Amniotic epithelial cell (primary cell): ENCODE measurements at regions not wholly inside any gene's neighbourhood (a gene's known extent, or its start where the extent isn't known, plus 50 kb on each side); places are given as distances from the start of the nearest gene placed in this dataset.

Source experiments
- DNase-seq: peaks from one replicate; pipeline ENCODE4 v3.0.0-alpha.2; 2010; ENCODE audit warnings: low read depth

DNA sequence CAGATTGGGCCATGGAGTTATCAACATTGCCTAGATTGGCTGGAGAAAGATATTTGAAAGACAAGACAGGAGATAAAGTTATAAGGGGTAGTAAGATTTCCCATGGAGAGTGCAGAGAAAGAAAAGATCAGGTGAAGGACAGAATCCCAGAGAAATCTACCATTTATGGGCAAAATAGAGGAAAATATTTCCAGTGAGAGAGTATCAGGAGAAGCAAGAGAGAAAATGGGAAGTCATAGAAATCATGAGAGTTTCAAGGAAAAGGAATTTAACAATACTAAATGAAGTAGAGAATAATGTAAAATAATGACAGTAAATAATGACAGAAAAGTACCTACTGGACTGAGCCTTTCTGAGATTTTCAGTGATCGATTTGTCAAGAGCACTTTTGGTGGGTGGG lies 447.6 kb upstream of the CHST9 start:
- no peak for DNase-seq

DNA sequence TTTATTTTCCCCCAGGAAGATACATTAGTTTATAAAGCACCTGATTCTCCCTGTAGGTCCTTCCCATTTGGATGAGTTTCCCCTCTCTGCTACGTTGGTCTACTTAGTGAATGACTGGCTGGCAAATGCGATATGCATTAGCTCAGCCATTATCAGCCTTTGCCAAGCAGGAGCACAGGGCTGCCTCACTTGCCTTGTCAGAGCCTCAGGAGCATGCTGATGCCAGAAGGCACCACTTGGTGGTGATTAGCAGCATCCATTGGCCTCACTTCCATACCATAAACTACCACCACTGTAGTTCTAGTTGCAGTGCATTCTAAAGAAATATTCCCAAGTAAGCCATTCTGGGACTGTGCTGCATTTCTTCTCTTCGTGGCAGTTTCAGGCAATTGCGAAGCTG lies 442.8 kb upstream of the CHST9 start:
- no peak for DNase-seq

DNA sequence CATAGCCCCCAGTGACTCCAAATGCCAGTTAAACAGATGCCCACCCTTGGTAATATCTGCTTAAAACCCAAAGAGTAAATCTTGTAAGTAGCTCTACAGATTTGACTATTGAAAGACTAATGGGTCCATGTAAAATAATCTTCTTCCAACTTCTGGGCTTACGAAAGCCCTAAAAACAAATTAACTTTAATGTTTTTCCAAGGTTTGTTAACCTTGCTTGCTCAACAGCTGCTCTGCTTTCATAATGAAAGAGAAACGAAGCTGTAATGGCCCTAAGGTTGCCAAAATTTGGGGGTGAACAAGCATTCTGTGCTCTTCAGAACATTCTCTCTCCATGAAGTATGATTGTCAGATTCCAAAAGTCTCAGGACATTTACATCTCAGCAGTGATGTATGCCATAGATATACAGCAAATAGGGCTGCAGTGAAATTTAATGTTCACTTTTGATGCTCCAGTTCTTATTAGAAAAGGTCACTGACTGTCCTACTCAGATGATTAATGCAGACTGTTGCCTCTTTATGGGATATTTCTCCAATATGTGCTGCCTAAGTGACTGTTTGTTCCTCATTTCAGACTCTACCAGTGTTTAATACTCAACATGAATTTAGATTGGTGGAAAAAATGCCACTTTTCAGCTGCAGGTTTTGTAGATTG lies 436.3 kb upstream of the CHST9 start:
- DNase-seq = no peak

DNA sequence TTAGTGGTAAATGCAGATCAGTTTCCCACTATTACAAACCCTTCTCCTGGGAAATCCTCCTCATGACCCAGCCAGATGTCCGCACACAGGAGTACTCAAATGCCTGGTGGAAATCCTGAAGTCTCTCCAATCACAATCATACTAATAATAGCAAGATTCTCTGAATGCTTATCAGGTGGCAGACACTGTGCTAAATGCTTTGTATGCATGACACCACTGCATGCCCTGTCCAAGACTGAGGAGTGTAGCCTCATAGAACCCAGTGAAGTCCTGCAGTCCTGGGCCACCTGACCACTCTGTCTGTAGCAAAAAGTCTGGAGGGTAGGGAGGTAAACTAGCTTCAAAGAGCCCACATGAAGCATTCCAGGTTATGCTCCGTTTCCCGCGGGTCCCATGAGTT lies 434.8 kb upstream of the CHST9 start:
- DNase-seq = no peak

DNA sequence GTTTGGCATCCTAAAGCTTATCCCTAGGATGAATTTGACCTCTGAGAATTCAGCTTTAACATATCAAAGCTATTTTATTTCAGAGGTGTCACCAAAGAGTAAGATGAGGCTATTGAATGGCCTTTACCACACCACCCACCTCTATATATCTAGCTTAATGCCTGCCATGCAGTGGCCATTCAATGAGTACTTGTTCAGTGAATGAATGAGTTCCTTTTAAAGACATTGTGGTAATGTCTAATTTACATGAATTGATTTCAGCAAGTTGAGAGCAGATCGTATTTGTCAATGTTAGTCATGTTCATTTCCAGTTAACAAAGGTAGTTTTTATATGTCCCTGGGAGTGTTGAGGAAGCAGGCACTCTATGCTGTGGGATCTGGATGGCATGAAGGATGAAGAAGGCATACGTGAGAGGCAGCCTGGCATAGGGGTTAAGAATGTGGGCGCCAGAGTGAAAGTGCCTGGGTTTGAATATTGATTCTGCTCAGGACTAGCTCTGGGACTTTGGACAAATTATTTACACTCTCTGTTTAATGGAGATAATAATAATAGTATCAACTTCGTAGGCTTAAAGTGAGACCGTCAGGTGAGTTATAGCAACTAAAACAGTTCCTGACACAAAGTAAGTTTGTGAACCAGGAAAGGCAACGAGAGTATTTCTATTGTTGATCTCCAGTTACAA lies 434.1 kb upstream of the CHST9 start:
- no peak for DNase-seq

DNA sequence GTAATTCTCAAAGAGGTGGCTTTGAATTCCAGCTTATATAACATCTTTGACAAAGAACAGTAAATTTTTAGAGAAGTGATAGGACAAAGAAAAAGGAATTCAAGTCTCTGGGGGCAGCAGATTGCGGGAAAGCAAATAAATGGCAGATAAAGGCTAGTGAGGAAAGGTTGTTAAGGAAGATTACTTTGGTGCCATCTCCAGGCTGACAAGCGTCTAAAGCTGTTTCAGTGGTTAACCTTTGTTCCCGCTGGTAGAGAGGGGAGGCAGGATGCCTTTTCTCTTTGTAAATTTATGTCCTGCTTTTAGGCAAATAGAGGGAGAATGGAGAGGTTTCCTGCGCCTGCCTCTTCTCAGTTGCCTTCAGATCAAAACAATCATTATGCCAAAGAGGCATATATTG lies 431.2 kb upstream of the CHST9 start:
- no peak for DNase-seq

DNA sequence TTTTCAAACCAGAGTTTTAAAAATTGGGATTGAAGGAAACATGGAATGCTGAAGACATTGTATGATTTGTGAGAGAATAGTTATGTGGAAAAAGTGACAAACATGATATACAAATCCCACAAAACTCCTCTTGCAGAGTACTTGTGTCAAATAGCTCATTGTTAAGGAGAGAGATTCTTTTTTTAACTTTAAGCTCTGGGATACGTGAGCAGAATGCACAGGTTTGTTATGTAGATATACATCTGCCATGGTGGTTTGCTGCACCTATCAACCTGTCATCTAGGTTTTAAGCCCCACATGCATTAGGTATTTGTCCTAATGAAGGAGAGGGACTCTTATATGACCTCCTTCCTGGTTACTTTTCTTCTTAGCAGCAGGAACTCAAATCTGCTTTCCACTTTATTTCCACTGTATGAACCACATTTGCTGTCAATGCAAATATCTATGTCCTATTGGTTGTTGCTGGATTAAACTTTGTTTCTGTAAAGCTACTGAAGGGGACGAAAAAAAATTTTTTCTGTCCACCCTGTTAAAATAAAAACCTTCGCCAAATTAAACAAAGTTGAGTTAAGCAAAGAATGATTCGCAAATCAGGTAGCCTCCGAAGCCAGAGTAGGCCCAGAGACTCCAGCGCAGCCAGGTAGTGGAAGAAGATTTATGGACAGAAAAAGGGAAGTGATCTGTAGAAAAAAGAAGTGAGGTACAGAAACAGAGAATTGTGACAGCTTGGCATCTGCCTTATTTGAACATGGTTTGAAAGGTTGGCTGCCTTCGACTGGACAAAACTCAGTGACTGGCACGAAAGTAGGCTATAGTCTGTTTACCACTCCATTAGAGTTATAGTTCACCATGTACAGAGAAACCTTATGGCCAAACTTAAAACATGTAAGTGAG lies 430.1 kb upstream of the CHST9 start:
- DNase-seq = no peak

DNA sequence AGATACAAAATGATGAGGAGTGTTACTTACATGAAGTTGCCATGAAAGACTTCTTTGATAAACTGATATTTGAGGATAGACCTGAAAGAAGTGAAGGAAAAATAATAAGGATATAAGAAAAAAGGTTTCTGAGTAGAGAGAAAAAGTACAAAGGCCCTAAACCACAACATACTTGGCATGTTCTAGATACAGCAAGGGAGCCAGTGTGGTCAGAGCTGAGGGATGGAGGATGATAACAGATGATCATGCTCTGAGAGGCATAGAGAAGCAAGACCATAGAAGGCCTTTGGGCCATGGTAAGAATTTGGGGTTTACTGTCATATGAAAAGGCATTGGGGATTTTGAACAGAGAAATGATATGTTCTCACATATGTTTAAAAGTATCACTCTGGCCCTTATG lies 424.1 kb upstream of the CHST9 start:
- peak; percentile 80 for DNase-seq

DNA sequence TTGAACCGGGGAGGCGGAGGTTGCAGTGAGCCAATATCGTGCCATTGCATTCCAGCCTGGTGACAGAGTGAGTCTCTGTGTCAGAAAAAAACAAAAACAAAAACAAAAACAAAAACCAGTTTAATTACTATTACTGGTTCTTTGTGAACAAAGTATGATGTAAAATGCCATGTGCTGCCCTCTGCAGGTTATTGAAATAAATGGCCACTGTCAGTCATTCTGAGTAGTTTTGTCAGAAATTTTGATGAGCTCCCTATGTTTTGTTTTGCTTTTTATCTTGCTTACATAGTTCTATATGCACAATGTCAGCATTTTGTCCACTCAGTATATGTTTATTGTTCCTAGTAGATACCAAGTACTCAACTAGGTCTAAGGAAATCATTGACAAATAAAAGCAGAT lies 423.6 kb upstream of the CHST9 start:
- DNase-seq = peak; percentile 10

DNA sequence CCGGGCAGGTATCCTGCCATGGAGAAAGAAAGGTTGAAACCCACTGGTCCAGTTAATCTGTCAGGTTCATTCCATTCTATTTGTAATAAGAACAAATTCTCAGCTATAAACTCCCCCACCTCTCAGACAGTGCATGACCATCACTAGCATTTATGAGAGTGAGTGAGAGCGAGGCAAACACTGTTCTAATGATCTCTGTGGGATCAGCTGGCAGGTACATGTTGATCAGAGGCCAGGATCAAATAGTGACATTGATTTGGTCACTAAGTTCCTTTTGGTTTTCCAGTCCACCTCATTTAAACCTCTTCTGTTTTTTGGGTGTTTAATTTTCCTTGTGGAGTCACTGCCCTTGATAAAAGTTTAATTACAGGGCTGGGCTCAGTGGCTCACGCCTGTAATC lies 423.1 kb upstream of the CHST9 start:
- DNase-seq = no peak

DNA sequence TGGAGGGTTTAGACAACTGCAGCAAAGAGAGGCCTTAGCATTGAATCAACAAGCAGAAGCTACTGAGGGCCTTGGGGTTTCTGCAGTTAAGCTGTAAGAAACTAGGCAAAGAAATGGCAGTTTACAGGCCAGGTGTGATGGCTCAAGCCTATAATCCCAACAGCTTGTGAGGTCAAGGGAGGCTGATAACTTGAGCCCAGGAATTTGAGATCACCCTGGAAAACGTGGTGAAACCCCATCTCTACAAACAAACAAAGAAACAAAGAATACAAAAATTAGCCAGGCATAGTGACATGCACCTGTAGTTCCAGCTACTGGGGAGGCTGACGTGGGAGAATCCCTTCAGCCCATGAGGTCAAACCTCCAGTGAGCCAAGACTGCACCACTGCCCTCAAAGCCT lies 421.6 kb upstream of the CHST9 start:
- no peak for DNase-seq

DNA sequence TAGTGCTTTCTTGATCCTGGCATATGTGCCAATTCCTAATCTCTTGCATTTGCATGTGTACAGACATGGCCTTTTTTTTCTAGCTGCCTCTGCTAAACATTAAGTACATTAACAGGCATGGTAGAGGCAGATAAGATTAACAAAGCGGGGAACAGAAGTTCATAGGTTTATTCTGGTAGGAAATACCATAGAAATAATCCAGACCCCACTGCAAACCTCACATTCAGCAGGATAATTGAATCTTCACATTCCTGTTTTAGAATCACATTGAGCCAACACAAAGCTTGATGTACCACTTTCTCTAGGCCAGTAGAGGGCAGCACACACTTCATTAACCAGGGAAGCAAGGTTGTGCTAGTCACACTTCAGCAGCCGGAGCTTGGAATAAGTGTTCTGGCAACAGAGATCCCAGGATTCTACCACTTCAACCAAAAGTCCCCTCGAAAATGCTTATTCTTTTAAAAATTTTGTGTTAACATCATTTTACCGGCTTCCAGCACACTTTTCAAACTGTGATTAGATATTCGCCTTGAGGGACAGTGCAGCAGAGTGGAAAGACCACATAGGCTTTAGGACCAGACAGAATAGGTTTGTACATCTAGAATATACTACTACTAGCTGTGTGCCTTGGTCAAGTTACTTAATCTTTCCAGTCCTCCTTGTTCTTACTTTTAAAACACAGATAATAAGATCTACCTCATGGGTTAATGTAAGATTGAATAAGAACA lies 420.2 kb upstream of the CHST9 start:
- DNase-seq = peak; percentile 77

DNA sequence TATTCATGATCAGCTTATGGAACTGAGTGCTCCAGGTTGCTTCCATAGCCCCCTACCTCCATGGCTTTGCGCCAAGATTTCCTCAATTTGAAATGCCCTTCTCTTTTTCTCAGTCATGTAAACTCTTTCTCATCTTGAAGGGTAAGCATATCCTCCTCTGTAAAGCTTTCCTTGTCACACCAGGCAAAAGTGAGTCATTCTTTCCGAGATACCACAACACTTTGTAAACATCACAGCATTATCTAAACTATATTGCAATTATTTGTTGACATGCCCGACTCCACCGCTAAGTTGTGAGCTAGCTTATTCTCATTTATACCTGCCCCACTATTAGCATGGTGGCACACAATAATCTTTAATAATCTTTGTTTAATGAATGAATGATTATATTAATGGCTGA lies 419.5 kb upstream of the CHST9 start:
- DNase-seq = peak; percentile 89

DNA sequence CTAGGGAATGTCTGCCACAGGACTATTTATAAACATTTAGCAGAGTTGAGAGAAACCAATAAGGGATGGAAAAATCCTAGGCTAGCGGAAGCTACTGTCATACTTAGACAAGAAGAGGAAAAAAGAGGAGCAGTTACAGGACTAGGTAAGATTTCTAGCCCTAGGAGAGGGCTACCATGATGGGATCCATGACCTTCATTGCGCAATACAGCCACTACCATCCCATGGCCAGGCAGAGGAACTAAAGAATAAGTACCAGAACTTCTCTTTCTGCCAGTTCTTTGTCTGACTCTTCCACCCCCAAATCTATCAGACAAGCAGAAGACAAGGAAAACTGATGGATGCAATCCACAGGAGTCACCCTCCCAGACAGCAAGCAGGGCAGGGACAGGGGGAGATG lies 417.0 kb upstream of the CHST9 start:
- DNase-seq = no peak

DNA sequence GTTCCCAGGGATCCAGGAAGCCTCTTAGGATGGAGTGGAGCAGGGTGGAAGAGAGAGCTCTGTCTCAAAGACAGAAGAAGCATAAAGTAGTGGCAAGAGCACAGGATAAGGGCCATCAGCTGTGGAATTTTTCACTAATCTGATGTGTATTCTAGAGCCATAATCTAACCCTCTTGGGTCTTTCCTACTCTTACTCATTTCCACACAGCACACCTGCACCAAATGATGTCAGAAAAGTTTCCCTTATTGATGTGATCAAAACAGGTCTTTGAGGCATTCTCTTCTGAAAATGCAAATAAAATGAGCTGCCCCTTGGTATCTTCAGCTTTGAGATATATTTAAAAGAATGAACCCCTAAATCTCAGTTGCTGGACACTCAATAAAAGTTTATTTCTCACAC lies 415.1 kb upstream of the CHST9 start:
- DNase-seq = no peak

DNA sequence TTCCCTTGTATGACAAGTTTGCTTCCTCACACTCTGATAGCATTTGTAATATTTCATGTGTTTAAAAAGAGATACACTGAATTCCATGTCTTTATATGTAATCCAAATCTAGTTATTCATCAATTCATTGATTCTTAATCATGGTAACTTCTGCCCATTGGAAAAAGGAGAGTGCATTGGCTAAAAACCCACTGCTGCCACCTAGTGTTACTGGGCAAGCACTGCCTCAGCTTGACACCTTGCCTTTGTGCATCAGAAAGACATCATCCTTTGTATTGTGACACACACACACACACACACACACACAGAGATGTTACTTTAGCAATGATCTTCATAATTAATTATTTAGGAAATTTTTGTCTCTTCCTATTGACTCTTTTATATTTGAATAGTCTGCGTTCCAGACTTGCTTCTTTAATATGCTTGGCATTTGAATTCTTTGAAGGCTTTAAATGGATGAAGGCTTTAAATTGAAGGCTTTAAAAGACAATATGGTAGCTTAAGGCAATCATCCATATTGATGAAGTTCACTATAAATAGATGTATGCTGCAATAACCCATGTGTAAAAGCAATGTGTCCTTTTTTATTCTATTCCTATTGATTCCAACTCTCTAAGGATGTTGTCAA lies 414.2 kb upstream of the CHST9 start:
- DNase-seq = peak; percentile 45

DNA sequence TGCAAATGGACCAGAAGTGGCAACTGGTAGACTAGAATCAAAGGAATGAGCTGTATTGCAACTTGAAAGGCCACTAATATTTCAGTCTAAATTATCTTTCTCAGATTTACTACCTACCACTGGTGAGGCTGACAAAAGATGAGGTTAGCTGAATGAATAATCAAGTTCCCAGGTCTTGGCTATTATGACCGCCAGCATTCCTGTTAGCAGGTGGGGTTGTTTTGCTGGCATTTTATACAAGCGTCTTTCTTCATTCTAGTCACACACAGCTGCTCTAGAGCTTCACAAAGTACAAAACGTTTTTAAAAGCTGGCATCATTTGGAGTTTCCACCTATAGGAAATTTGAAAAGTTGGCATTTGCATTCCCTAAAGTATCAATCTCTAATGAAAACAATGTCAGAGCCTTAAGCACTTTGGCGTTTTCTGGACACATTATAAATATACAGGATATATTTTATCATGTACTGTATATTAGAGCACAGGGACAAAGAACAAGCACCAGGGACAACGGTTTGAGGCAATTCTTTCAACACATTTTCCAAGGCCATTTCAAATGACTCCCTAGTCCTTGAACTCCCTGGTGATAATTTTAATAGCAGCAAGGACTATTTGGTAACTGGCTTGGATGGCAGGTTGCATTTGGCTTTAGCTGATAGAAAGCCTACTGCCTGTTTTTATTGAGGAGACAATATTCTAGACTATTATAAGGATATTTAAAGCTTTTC lies 410.2 kb upstream of the CHST9 start:
- no peak for DNase-seq

DNA sequence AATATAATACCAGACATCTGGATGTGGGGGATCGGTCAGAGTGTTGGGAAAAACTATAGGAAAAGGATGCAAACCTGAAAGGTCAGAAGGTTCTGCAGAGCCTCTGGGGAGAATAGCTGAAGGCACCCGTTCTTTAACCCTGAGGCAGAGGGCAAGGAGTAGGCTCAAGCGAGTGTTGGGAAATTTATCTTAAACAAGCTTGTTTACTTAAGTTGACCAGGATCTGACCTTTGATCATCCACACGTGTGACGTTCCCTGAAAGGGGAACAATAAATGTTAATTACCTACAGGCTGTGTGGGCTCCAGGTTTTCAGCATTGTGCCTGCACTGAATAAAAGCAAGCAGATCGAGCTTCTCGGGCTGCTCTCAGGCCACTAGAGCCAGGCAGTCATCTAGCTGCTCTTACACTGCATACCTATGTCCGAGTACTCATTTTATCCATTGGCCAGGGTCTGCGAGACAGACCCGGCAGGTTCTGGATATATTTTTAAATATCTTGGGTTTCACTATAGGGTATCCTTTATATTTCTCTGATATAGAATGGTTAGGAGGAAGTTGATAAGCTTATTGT lies 400.6 kb upstream of the CHST9 start:
- DNase-seq = no peak

DNA sequence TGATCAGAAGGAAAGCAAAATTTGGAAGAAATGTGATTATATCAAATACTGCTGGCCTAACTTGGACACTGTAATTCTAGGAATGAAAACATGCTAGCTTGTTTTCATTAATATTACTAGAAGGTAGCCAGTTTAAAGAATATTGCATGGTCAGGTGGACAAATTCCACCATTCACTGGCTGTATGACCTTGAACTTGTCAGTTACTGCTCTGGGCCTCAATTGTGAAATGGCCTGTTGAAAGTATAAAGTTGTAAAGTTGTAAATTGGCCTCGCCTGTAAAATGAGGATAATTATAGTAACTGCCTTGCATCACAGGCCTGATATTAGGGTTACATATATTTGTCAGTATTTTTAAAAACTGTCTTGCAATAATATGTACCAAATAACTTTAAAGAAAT lies 398.4 kb upstream of the CHST9 start:
- no peak for DNase-seq

DNA sequence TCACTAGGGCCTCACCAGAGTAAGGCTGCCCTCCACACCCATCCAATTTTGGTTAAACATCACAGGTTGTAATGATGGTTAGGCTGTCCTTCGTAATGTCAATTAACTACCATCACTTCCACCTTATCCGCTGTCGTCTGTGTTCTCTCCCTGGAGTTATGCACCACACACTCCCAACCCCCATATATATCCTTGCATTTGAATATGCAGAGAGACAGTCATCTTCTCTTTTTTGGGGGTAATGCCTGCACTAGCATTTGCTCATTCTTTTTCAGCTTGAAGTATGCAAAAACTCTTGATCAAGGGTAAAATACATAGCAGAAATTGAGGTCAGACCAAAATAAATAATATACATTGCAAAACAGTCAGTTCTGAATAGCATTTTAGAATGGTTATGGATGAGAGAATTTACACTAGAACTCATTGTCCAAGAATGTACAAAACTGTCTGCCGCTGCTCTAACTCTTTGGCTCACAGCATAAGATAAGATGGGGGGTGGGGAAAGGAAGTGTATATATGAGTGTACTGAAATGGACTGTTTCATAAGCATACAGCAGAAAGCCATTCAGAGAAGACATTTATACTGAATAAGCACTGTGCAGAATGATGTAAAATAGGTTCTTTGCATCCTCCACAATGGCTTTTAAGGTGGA lies 397.8 kb upstream of the CHST9 start:
- DNase-seq = peak; percentile 90
